HEK293T (cell line): ENCODE measurements at regions not wholly inside any gene's neighbourhood (a gene's known extent, or its start where the extent isn't known, plus 50 kb on each side); places are given as distances from the start of the nearest gene placed in this dataset.

ENCODE experiments used
- CTCF ChIA-PET: fragments of 350-600 bp; formaldehyde crosslinking; extraction: SDS; loops from one replicate; lab custom pipeline; 2021; ENCODE audit warnings: antibody characterized with exemption, inconsistent platforms; lab: Yijun Ruan, JAX
- POLR2A ChIA-PET: fragments of 350-600 bp; formaldehyde crosslinking; extraction: SDS; loops from one replicate; lab custom pipeline; 2020; ENCODE audit warnings: antibody characterized with exemption, inconsistent platforms; lab: Yijun Ruan, JAX
- DNase-seq: peaks from one replicate; pipeline ENCODE4 v3.0.0; 2012; ENCODE audit warnings: mixed read lengths; ENCODE audit errors: extremely low spot score
- ARNT ChIP-seq: fragments of 450-650 bp; IDR thresholded peaks from 2 replicates; pipeline ENCODE4 v1.6.1; 2017; ENCODE audit warnings: mild to moderate bottlenecking
- BHLHE40 ChIP-seq: fragments of 450-650 bp; IDR thresholded peaks from 2 replicates; pipeline ENCODE4 v1.6.1; 2016; ENCODE audit warnings: mild to moderate bottlenecking, moderate library complexity, borderline replicate concordance
- CTBP1 ChIP-seq: fragments of 450-650 bp; IDR thresholded peaks from 2 replicates; pipeline ENCODE4 v1.6.1; 2016; ENCODE audit warnings: borderline replicate concordance
- ELF4 ChIP-seq: fragments of 450-650 bp; IDR thresholded peaks from 2 replicates; pipeline ENCODE4 v1.6.1; 2017; ENCODE audit warnings: antibody characterized with exemption
- FOXA1 ChIP-seq: fragments of 450-650 bp; IDR thresholded peaks from 2 replicates; pipeline ENCODE4 v1.6.1; 2016; ENCODE audit warnings: mild to moderate bottlenecking
- FOXK2 ChIP-seq: fragments of 450-650 bp; IDR thresholded peaks from 2 replicates; pipeline ENCODE4 v1.6.1; 2016; ENCODE audit warnings: mild to moderate bottlenecking
- FOXM1 ChIP-seq: fragments of 450-650 bp; IDR thresholded peaks from 2 replicates; pipeline ENCODE4 v1.6.1; 2017; ENCODE audit warnings: mild to moderate bottlenecking, borderline replicate concordance
- HDGF ChIP-seq: fragments of 450-650 bp; IDR thresholded peaks from 2 replicates; pipeline ENCODE4 v1.6.1; 2017; ENCODE audit warnings: antibody characterized with exemption, borderline replicate concordance
- L3MBTL2 ChIP-seq: fragments of 450-650 bp; conservative IDR thresholded peaks from 2 replicates; pipeline ENCODE4 v1.6.1; 2016; ENCODE audit warnings: mild to moderate bottlenecking
- LEF1 ChIP-seq: fragments of 450-650 bp; IDR thresholded peaks from 2 replicates; pipeline ENCODE4 v1.6.1; 2017; ENCODE audit warnings: mild to moderate bottlenecking, borderline replicate concordance
- NFRKB ChIP-seq: fragments of 450-650 bp; IDR thresholded peaks from 2 replicates; pipeline ENCODE4 v1.6.1; 2016; ENCODE audit warnings: mild to moderate bottlenecking, moderate library complexity
- SP1 ChIP-seq: fragments of 450-650 bp; IDR thresholded peaks from 2 replicates; pipeline ENCODE4 v1.6.1; 2017
- SUZ12 ChIP-seq: fragments of 450-650 bp; IDR thresholded peaks from 2 replicates; pipeline ENCODE4 v1.6.1; 2016; ENCODE audit warnings: mild to moderate bottlenecking
- TARDBP ChIP-seq: fragments of 450-650 bp; IDR thresholded peaks from 2 replicates; pipeline ENCODE4 v1.6.1; 2016
- ZNF384 ChIP-seq: fragments of 450-650 bp; IDR thresholded peaks from 2 replicates; pipeline ENCODE4 v1.6.1; 2016
- TF ChIP-seq, protein P1 (sequence below): fragments of 450-650 bp; IDR thresholded peaks from 2 replicates; pipeline ENCODE4 v1.6.1; 2016

DNA sequence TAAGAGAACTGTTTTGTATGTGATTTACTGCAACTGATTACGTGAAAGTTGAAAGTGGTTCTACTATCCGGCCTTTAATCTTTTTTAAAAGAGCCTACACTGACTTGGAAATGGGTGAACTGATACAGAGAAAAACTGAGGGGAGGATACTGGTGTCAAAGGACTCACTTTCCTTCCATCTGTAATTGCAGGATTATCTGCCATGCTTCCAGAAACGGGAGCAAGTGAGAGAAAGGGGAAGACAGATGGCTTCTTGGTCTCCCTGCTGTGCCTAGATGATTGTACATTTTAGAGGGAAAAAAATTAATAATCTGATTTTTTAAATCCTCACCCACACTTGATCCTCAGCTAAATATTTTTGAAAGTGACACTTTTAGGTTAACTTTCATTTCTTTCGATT is 88.3 kb upstream of the GRID2 start:
- no peak for DNase-seq
- no peak for TF ChIP-seq SUZ12
- no peak for TF ChIP-seq FOXM1
- TF ChIP-seq ARNT, result no peak
- TF ChIP-seq ZNF384, result no peak
- TF ChIP-seq FOXA1, result no peak
- TF ChIP-seq FOXK2, result no peak
- TF ChIP-seq NFRKB, result no peak
- TF ChIP-seq ELF4, result no peak
- TF ChIP-seq, protein P1, sequence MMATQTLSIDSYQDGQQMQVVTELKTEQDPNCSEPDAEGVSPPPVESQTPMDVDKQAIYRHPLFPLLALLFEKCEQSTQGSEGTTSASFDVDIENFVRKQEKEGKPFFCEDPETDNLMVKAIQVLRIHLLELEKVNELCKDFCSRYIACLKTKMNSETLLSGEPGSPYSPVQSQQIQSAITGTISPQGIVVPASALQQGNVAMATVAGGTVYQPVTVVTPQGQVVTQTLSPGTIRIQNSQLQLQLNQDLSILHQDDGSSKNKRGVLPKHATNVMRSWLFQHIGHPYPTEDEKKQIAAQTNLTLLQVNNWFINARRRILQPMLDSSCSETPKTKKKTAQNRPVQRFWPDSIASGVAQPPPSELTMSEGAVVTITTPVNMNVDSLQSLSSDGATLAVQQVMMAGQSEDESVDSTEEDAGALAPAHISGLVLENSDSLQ, result no peak
- no peak for TF ChIP-seq SP1
- no peak for TF ChIP-seq LEF1
- TF ChIP-seq HDGF, result no peak
- no peak for TF ChIP-seq TARDBP
- POLR2A ChIA-PET, result no interaction called here
- CTCF ChIA-PET, result no interaction called here

DNA sequence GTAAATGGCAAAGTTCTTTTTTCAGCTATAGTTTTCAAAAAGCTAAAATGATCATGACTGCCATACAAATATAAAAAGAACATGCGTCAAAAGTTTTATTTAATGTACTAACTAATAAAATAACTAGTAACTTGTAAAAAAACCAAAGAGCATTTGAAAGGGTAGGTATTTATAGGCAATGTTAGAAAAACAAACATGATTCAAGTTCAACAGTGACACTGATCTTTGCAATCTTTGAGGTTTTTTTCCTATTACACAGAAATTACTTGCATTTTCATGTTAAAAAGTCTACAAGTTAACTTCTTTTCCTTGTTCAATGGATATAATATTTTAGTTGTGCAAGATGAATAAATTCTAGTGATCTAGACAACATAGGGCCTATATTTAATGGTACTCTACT is 72.3 kb upstream of the GRID2 start:
- ChIA-PET CTCF (no interaction called here), POLR2A (no interaction called here)
- TF ChIP-seq FOXM1 (no peak), L3MBTL2 (no peak), CTBP1 (no peak), ARNT (no peak), HDGF (no peak), BHLHE40 (no peak), ZNF384 (no peak), SUZ12 (no peak), FOXA1 (no peak)
- TF ChIP-seq, protein P1, result no peak
- no peak for DNase-seq

DNA sequence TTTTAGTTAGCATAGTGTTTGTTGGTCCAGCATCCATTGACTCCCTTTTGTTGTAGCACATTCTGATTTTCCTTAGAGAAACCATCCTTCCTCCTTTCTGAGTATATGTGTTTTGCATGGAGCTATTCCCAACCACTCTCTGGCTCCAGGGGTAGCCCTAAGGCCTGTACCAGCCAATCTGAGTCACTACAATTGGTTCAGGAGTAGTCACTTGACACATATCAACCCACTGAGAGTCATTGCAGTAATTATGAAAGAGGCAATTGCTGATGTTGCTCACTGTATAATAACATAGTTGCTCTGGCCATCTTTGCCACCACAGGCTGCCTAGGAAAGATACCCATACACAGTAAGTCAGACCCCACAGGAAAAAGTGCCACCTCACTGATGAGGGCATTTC is 71.2 kb upstream of the GRID2 start:
- ChIA-PET CTCF (no interaction called here), POLR2A (no interaction called here)
- no peak for TF ChIP-seq ARNT
- no peak for TF ChIP-seq ZNF384
- TF ChIP-seq TARDBP, result no peak
- TF ChIP-seq ELF4, result no peak
- no peak for TF ChIP-seq NFRKB
- TF ChIP-seq SP1, result no peak
- TF ChIP-seq LEF1, result no peak
- TF ChIP-seq SUZ12, result no peak
- no peak for TF ChIP-seq FOXK2
- no peak for DNase-seq

DNA sequence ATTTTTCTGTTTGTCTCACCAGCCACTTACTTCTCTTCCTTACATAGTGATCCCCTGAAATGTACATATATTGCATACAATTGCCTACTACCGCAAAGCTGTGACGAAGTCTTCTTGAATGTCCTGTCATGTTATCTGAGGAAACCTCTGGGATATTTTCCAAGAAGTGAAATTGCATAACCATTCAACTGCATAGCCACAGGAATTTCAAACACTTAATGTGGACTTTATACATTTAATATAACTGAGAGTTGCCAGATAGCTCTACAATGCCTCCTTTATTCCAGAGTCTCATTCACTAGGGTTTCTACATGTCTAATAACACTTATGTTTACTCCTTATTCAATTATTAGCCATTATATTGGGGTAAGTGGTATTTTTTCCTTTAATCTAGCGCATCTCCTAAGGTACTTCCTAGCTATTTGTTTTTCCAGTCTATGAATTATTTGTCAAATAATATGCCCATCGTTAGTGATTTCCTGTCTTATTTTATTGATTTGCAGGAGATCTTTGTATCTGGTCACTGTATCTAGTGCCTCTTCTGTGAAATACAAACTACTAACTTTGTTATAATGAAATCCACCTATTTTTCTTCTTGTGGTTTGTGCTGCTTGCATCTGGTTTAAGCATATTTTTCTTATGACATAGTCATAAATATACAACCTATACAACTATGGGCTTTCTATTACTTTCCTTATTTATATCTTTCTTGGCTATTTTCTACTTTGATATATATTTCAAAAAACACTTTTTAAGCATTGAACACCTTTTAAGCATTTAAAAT is 69.2 kb upstream of the GRID2 start:
- DNase-seq, result no peak
- TF ChIP-seq FOXK2 (no peak), ELF4 (no peak), LEF1 (no peak), FOXA1 (no peak), SUZ12 (no peak), FOXM1 (no peak), HDGF (no peak), ARNT (no peak), BHLHE40 (no peak), NFRKB (no peak), L3MBTL2 (no peak), ZNF384 (no peak), CTBP1 (no peak), TARDBP (no peak), SP1 (no peak)
- TF ChIP-seq, protein P1, result no peak
- POLR2A ChIA-PET, result no interaction called here
- CTCF ChIA-PET, result no interaction called here

DNA sequence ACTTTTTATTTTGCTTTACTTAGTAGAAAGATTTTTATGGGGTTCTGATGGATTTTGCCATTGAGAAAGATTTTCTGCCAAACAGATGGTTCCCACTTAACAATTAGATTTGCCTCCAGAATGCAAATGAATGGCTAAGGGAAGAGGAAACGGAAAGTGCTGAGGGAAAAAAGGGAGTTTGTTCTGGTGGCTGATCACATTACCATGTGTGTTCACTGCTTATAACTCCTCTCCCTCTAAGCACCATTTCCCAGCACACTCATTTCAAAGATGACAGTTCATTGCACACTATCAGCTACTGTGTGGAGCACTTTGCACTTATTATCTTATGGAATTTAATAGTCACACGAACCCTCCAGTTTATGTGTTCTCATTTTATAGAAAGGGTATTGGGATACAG is 68.0 kb upstream of the GRID2 start:
- ChIA-PET POLR2A (no interaction called here), CTCF (no interaction called here)
- TF ChIP-seq SUZ12 (no peak), FOXK2 (no peak), FOXM1 (no peak), ARNT (no peak), LEF1 (no peak), SP1 (no peak), L3MBTL2 (no peak)
- no peak for DNase-seq

DNA sequence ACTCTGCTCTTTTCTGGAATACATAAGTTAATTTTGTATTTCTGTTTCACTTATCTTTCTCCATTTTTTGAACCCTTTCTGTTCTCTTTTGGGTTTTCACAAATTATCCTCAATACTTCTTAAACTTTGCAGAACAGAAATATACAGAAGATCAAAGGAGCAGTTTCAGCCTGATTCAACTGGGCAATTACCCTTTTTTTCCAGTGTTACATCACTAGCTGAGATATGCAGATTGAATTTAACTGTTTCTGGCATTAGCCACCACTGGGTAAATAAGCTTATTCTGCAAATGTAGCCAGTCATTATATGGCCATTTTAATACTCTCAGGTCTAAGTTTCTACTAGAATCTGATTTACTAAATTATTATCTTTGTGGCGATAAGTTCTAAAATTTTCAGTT is 66.9 kb upstream of the GRID2 start:
- ChIA-PET POLR2A (no interaction called here), CTCF (no interaction called here)
- TF ChIP-seq ZNF384, result no peak
- no peak for TF ChIP-seq BHLHE40
- no peak for TF ChIP-seq CTBP1
- no peak for TF ChIP-seq HDGF
- TF ChIP-seq NFRKB, result no peak
- DNase-seq, result no peak
